ENCODE measurements at regions not wholly inside any gene's neighbourhood (a gene's known extent, or its start where the extent isn't known, plus 50 kb on each side); places are given as distances from the start of the nearest gene placed in this dataset.

DNA sequence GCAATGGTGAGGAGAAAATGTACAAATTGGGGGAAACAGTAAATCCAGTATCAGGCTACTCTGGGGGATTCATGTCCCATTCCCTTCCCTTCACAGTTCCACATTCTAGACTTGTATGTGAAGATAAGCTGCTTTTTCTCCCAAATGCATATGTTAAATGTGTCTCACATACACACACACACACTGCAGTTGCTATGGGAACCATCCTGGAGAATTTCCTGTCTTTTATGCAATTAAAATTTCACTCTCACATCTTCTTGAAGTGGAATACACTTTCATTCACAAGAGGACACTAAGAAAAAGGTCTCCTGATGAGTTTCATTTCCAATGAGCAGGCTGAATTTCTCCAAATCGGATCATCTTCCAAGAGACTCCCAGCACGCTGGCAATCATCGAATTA, 366.0 kb downstream of the LRATD1 start:
- TF ChIP-seq, protein P1, sequence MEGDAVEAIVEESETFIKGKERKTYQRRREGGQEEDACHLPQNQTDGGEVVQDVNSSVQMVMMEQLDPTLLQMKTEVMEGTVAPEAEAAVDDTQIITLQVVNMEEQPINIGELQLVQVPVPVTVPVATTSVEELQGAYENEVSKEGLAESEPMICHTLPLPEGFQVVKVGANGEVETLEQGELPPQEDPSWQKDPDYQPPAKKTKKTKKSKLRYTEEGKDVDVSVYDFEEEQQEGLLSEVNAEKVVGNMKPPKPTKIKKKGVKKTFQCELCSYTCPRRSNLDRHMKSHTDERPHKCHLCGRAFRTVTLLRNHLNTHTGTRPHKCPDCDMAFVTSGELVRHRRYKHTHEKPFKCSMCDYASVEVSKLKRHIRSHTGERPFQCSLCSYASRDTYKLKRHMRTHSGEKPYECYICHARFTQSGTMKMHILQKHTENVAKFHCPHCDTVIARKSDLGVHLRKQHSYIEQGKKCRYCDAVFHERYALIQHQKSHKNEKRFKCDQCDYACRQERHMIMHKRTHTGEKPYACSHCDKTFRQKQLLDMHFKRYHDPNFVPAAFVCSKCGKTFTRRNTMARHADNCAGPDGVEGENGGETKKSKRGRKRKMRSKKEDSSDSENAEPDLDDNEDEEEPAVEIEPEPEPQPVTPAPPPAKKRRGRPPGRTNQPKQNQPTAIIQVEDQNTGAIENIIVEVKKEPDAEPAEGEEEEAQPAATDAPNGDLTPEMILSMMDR (IDR thresholded peaks at IDR 0.05) = no peak
- TF ChIP-seq EP300 (IDR thresholded peaks at IDR 0.05; ENCODE audit: borderline replicate concordance in 1 of 2, low read depth in 1 of 2, low read length in 1 of 2) = no peak
- no peak for TF ChIP-seq SMC3 (IDR thresholded peaks at IDR 0.05; ENCODE audit: low read depth, low read length)

All from SK-N-SH (cell line).